ENCODE measurements at regions not wholly inside any gene's neighbourhood (a gene's known extent, or its start where the extent isn't known, plus 50 kb on each side); places are given as distances from the start of the nearest gene placed in this dataset.

DNA sequence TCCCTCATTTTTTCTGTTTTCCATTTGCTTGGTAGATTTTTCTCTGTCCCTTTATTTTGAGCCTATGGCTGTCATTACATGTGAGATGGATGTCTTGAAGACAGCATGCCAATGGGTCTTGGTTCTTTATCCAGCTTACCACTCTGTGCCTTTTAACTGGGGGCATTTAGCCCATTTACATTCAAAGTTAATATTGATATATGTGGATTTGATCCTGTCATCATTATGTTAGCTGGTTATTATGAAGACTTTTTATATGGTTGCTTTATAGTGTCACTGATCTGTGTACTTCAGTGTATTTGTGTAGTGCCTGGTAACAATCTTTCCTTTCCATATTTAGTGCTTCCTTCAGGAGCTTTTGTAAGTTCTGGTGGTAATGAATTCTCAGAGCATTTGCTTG is 89.3 kb upstream of the UNC5B start:
- DNase-seq (ENCODE audit: low spot score), result no peak

DNA sequence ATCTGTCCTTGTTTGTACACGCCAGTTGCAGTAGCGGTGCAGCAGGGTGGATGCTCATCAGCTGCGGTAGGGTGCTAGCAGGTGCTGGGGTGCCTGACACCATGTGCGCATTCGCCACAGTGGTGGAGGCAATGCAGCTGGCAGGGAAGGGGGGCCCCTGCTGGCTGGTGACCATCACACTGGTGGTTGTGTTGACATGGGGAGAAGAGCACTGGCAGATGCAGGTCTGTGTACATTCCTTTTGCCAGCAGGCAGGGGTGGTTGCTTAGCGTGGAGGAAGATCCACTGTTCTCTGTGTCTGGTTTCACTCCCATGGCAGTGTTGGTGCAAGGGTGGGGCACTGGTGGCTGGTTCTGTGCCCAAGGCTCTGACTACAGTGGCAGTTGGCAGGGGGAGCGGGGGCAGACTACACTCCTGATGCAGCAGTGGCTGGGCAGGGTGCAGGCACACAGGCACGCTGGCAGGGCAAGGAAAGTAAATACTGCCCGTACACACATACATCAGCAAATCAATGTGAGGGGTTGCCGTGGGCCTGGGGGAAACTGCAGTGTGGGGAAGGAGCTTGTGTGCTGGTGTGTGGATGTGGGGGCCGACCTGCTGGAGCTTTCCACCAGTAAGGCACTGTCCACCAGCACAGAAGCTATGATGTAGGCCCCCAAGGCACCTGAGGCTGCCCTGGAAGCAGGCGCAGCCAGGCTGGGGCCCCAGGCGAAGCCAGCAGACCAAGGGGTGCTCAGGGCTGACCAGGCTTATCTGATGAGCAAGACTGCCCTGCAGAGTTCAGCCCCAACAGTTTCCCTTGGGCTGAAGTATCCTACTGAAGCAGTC is 87.2 kb upstream of the UNC5B start:
- no peak for DNase-seq (ENCODE audit: low spot score)

DNA sequence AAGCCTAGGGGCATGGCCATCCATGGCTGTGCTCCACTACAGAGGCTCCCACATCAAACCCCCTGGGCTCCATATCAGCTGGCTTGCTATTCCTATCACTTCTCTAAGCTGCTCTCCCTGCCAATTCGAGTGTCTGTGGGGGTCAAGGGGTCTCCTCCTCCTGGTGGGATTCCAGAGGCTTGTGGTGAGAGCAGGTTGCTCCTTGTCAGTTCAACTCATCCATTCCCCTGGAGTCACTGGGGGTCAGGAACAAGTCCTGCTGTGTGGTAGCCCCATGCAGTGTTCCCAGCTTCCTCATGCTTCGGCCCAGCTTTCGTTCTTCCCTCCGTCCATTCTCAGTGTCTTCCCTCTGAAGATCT is 86.6 kb upstream of the UNC5B start:
- no peak for DNase-seq (ENCODE audit: low spot score)

DNA sequence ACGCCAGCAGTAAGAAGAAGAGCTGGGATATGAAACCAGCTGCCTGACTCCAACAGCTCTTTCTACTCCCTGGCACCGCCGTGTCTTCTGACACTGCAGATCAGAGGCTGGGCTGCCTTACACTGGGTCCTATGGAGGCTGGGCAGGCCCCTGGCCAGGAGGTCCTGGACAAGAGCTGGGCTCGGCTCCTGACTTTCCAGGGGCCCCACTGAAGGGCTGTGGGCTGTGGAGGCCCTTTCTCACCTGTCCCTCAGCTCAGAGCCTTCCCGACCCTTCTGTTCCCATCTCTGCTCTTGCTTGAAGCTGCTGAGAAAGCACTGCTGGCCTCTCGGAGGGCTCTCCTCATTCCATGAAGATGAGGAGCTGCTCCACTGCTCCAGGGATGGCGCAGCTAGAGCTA is 85.9 kb upstream of the UNC5B start:
- DNase-seq (ENCODE audit: low spot score), result peak; percentile 38

- peak; percentile 44 for DNase-seq (ENCODE audit: low spot score)
These were observed 85.3 kb upstream of the UNC5B start for GRCh38 chr10:71127104-71127503.

DNA sequence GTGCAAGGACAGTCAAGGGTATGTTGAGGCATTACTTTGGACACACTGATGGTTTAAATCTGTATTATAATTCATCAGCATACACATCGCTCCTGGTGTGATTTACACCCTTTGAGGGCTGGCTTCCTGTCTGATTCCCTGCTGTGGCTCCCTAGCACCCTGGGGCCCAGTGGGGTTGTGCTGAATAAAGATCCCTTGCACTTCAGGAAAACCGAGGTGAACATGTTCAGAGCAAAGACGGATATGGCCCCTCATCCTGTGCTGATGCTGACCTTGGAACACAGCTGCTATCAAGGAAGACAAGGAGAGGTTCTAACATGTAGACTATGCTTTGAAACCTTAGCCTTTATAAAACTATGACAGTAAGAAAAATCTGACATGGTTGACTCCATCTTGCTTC is 84.6 kb upstream of the UNC5B start:
- peak; percentile 9 for DNase-seq (ENCODE audit: low spot score)

- no peak for DNase-seq (ENCODE audit: low spot score)
These were observed 83.9 kb upstream of the UNC5B start for GRCh38 chr10:71128311-71128980.

DNA sequence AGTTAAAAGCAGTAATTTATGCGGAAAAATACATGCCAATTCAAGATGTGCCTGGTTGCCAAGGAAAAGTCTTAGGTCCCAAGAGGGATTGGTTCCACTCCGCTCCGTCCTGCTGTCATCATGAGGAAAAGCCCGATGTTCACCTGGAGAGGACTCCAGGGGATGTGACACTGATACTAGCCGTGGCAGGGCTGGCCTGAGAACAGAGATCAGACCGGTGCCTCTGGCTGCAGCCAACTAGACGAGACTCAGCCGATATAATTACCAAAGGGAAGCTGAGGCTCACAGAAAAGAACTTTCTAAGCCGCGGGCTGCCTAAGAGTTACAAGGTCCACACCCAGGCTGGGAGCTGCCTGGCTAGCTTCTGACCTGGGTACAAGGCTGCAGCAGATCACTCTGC is 81.3 kb upstream of the UNC5B start:
- peak; percentile 29 for DNase-seq (ENCODE audit: low spot score)

DNA sequence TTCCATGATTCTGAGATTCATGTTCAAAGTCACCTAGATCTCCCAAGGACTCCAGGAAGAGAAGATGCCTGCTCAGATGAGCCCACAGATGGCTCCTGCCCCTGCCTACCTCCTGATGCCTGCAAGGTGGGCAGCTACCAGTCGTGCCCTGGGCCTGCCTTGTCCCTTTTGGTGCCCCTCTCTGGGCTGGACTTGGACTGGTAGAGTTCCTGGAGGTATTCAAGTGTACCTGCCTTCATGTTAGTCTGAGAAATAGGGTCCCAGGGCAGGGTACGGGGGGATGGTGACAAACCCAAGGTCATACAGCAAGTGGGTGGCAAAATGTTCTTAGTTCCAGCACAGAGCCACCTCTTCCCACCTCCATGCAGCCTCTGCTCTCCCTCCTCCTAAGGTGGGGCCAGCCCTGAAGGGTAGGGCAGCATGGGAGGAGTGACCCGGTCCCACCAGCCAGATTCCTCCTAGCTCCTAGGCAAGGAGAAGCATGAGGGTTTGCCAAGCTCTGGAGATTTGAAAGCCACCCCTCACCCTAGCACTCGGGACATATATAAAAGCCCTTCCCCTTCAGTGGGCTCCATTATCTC is 80.8 kb upstream of the UNC5B start:
- DNase-seq (ENCODE audit: low spot score), result peak; percentile 35

DNA sequence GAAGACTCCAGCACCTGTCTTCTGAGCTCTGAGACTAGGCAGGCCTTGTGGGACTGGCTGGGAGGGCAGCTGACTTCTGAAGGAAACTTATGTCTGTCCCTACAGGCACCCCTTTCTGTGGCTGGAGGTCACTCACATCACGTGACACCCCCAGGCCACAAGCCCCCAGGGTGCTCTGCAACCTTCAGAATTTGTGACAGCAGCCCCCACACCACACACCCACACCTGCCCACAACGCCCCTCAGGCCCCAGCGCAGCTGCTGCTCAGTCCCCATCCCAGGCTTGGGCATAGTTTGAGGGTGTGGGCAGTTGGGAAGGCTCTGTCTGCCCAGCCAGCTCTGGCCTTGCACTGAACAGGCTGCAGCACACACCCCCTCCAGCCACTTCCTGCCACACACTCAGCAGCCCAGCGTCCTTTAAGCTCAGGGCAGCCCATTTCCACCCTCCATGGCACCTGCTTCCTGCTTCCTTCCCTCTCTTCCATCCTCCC is 80.0 kb upstream of the UNC5B start:
- peak; percentile 45 for DNase-seq (ENCODE audit: low spot score)

GRCh38 chr10:71133710-71134686 is 78.4 kb upstream of the UNC5B start:
- peak; percentile 30 for DNase-seq (ENCODE audit: low spot score)

DNA sequence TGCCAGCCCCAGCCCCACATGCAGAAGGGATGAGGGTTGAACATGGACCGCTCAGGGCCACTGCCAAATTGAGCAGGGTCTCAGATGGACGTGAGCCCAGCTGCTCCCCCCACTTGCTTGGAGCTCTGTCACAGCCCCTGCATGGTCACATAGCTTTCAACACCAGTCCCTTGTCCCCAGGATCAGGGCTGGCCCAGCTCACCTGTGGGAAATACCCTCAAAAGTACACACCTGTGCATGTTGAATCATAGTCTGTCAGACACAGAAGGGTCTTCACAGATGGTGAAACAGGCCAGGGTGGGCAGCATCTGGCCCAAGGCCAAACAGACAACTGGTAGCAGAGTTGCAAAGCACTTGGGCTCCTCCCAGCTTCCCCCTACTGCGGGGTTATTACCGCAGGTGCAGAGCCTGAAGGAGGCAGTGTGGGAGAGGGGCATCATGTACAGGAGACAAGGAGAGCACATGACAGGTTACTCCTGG is 77.6 kb upstream of the UNC5B start:
- peak; percentile 41 for DNase-seq (ENCODE audit: low spot score)

- DNase-seq (ENCODE audit: low spot score), result peak; percentile 40
These were observed 77.1 kb upstream of the UNC5B start for GRCh38 chr10:71135236-71135635.

- peak; percentile 52 for DNase-seq (ENCODE audit: low spot score)
These were observed 76.2 kb upstream of the UNC5B start for GRCh38 chr10:71136036-71136721.

GRCh38 chr10:71137701-71138100 is 74.7 kb upstream of the UNC5B start:
- DNase-seq (ENCODE audit: low spot score), result peak; percentile 24

DNA sequence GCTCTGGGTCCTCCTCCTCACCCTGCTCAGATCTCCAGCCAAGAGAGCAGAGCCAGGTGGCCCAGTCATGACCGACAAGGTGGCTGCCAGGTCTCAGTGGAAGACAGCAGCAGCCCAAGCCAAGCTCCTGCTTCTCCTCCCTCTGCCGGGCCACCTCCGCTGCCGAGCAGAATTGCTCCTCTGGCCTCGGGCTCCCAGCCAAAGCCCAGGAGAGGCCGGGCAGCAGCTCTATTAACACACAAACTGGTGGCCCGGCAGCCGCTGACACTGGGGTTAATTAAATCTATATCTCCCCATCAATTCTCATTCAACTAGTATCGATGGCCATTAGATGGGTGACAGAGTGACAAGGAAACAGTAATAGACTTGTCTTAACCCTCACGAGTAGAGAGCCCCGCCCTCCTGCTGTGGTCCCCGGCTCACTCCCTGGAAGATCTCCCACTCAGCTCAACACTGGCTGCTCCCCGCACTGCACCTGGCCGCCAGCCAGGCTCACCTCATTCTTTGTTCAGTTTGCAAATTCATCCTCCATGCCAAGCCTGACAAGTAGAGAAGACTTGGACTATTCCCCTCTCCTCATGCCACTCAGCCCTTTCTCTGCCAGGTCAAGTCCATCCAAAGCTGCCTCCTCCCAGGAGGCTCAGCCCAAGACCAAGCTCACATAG is 74.1 kb upstream of the UNC5B start:
- DNase-seq (ENCODE audit: low spot score), result peak; percentile 28

GRCh38 chr10:71141528-71141927 is 70.8 kb upstream of the UNC5B start:
- DNase-seq (ENCODE audit: low spot score), result no peak

- no peak for DNase-seq (ENCODE audit: low spot score)
These were observed 69.2 kb upstream of the UNC5B start for GRCh38 chr10:71143170-71143569.

DNA sequence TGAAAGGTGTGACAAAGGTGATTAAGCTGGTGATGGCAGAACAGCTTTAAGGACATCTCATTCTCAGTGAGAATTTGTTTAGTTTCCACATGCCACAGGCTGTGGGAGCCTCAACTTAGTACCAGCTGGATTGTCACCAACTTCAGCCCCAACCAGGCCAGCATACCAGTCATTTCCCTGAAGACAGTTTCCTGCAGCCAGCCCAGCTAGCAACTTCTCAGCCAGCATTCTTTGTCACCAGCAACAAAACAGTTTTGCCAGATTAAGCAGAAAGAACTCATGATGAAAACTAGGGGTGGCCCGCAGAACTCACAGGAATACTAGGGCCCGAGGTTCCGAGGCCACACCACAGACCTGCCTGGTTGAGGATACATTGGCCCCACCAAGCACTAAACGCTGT is 68.8 kb upstream of the UNC5B start:
- no peak for DNase-seq (ENCODE audit: low spot score)

DNA sequence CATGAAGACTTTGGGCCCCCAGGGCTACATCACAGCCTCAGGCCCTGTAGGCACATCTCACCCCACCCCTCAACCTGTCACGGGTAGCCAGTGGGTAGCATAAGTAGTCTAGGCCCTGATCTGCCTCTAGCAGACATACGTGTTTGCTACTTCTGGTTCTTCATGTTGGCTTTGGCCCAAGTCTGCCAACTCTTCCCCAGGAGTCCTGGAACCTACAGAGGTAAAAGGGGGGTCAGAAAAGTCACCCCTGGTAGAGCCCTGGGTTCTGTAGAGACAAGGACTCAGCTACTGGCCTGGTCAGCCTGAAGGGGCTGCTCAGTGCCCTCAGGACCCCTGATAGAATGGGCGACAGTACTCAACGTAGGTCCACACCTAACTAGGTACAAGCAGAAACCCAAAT is 67.5 kb upstream of the UNC5B start:
- no peak for DNase-seq (ENCODE audit: low spot score)

Data from ecto neural progenitor cell (in vitro differentiated cells).